PFSK-1 (cell line): ENCODE measurements at regions not wholly inside any gene's neighbourhood (a gene's known extent, or its start where the extent isn't known, plus 50 kb on each side); places are given as distances from the start of the nearest gene placed in this dataset.

ENCODE experiments used
- FOXP2 ChIP-seq: optimal IDR thresholded peaks from 2 replicates; pipeline ENCODE3; 2011; ENCODE audit warnings: borderline replicate concordance, control low read depth, inconsistent platforms; ENCODE audit not compliant: insufficient read depth; ENCODE audit errors: extremely low read length, extremely low read depth
- POLR2AphosphoS5 ChIP-seq: IDR thresholded peaks from 2 replicates; pipeline ENCODE4 v1.6.1; 2012; ENCODE audit warnings: low read depth, mild to moderate bottlenecking, control low read depth, low read length, moderate library complexity
- SIN3A ChIP-seq: IDR thresholded peaks from 2 replicates; pipeline ENCODE4 v1.6.1; 2012; ENCODE audit warnings: mild to moderate bottlenecking, low read length, moderate library complexity, borderline replicate concordance; ENCODE audit not compliant: insufficient read depth
- TAF1 ChIP-seq: IDR thresholded peaks from 2 replicates; pipeline ENCODE4 v1.6.1; 2012; ENCODE audit warnings: low read length, control low read depth, borderline replicate concordance; ENCODE audit not compliant: insufficient read depth
- TF ChIP-seq, protein P1 (sequence below), 2 experiments: IDR thresholded peaks; 2 replicates each; pipeline versions ENCODE4 v1.6.1 to v1.8.0; 2011 to 2012; ENCODE audit warnings: low read depth in 2 of 2, low read length in 2 of 2, control low read depth in 1 of 2, inconsistent platforms in 1 of 2, mild to moderate bottlenecking in 1 of 2, moderate library complexity in 1 of 2; ENCODE audit not compliant: insufficient read depth in 1 of 2

DNA sequence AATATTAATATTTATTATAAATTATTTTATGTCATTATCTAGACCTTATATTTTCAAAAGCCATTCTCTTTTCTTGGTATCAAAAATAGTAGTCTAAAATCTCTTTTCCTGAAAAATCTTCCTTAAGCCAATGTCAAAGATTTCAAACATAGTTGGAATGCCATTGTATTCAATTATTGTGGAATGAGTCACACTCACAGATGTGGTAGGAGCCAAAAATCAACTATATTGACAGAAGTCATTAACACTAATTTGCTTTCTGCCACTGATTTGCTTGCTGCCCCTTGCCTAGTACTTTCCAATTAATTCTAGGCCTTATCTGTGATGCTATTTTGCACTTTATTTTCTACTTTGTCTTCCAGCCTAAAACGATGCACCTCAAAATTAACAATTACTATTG is 1326.3 kb upstream of the GJE1 start:
- no peak for TF ChIP-seq TAF1
- no peak for TF ChIP-seq FOXP2
- TF ChIP-seq, protein P1, sequence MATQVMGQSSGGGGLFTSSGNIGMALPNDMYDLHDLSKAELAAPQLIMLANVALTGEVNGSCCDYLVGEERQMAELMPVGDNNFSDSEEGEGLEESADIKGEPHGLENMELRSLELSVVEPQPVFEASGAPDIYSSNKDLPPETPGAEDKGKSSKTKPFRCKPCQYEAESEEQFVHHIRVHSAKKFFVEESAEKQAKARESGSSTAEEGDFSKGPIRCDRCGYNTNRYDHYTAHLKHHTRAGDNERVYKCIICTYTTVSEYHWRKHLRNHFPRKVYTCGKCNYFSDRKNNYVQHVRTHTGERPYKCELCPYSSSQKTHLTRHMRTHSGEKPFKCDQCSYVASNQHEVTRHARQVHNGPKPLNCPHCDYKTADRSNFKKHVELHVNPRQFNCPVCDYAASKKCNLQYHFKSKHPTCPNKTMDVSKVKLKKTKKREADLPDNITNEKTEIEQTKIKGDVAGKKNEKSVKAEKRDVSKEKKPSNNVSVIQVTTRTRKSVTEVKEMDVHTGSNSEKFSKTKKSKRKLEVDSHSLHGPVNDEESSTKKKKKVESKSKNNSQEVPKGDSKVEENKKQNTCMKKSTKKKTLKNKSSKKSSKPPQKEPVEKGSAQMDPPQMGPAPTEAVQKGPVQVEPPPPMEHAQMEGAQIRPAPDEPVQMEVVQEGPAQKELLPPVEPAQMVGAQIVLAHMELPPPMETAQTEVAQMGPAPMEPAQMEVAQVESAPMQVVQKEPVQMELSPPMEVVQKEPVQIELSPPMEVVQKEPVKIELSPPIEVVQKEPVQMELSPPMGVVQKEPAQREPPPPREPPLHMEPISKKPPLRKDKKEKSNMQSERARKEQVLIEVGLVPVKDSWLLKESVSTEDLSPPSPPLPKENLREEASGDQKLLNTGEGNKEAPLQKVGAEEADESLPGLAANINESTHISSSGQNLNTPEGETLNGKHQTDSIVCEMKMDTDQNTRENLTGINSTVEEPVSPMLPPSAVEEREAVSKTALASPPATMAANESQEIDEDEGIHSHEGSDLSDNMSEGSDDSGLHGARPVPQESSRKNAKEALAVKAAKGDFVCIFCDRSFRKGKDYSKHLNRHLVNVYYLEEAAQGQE (IDR thresholded peaks at IDR 0.05; ENCODE audit: insufficient read depth in 1 of 2, low read depth in 2 of 2, low read length in 2 of 2), result no peak

DNA sequence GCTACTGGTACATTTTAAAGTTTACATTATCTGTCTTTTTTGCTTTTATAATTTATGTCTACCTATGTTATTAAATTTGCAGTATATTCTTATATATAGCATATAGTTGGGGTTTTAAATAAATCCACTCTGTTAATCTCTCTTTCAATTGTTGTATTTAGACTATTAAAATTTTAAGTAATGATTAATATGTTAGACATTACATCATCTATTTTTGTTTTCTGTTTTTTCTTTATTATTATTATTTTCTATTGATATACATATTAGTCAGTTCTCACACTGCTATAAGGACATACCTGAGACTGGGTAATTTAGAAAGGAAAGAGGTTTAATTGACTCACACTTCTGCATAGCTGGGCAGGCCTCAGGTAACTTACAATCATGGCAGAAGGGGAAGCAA is 1338.2 kb upstream of the GJE1 start:
- no peak for TF ChIP-seq TAF1
- no peak for TF ChIP-seq FOXP2
- TF ChIP-seq POLR2AphosphoS5, result no peak
- TF ChIP-seq, protein P1 (IDR thresholded peaks at IDR 0.05; ENCODE audit: insufficient read depth in 1 of 2, low read depth in 2 of 2, low read length in 2 of 2), result no peak
- TF ChIP-seq SIN3A, result no peak

DNA sequence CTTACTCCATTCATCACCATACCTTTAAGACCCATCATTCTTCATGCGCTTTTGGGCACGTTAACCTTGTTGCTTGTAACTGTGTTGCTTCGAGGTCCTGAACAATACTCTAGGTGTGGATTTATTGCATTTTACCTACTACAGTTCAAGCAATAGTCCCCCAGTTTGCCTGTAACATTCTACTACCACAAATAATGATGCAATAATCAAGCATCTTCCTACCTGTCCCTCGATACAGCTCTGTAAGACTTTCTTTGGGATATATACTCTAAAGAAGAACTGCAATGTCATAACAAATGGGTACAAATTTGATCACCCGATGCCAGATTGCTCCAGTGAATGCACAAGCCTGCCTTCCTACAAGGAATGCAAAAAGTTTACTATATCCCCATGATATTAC is 1342.6 kb upstream of the GJE1 start:
- no peak for TF ChIP-seq SIN3A
- no peak for TF ChIP-seq FOXP2
- no peak for TF ChIP-seq TAF1
- TF ChIP-seq POLR2AphosphoS5, result no peak
- TF ChIP-seq, protein P1 (IDR thresholded peaks at IDR 0.05; ENCODE audit: insufficient read depth in 1 of 2, low read depth in 2 of 2, low read length in 2 of 2), result no peak

DNA sequence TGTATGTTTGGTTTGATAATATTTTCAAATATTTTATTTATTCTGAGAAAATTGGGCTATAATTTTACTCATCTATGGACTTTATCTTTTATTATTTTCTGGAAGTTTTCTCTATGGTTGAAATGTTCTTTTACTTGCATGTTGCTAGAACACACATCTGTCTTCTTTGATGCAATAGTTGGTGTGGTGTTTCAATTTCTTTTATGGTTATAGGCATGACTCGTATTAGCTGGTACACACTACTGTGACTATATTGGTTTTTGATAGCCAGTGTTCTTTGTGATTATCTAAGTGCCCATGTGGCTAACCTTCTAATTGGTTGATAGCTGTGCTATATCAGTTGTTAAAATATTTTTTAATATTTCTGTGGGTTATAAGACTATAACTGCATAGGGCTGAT is 1343.3 kb upstream of the GJE1 start:
- no peak for TF ChIP-seq POLR2AphosphoS5
- no peak for TF ChIP-seq SIN3A
- TF ChIP-seq FOXP2, result no peak
- TF ChIP-seq, protein P1 (IDR thresholded peaks at IDR 0.05; ENCODE audit: insufficient read depth in 1 of 2, low read depth in 2 of 2, low read length in 2 of 2), result no peak
- no peak for TF ChIP-seq TAF1

DNA sequence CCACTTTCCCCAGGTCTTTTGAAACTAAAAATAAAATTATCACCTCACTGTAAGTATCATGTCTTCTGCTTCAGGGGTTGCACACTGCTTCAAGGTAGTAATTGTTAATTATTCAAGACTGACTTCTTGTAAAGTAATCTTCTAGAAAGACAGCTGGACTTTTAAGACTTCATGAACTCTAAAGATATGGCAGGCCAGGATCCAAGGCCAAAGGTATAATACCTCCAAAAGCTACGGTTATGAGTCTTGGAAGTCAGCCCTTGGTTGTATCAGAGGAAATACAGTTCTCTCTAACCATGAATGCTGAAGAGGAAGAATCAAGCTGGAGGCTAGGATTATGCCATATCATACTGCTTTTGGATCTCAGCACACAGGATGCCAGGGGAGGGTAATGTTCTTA is 1346.8 kb upstream of the GJE1 start:
- TF ChIP-seq SIN3A (no peak), FOXP2 (no peak), TAF1 (no peak), POLR2AphosphoS5 (no peak)
- TF ChIP-seq, protein P1 (IDR thresholded peaks at IDR 0.05; ENCODE audit: insufficient read depth in 1 of 2, low read depth in 2 of 2, low read length in 2 of 2), result no peak
